Caco-2 (cell line): ENCODE measurements at regions not wholly inside any gene's neighbourhood (a gene's known extent, or its start where the extent isn't known, plus 50 kb on each side); places are given as distances from the start of the nearest gene placed in this dataset.

ENCODE experiments used
- BruUV-seq: library from RNA; stranded (reverse); fragments of 400-500 nt; replicated peaks from 2 replicates; lab custom pipeline; 2021; lab: Mats Ljungman, UMichigan
- CTCF ChIA-PET: fragments of 300-600 bp; sonication (Branson Sonifier 250); formaldehyde crosslinking; loops from one replicate; lab custom pipeline; 2022; ENCODE audit warnings: antibody characterized with exemption; lab: Charles Lee
- POLR2A ChIA-PET: fragments of 300-600 bp; sonication (Branson Sonifier 250); formaldehyde crosslinking; loops from one replicate; lab custom pipeline; 2022; ENCODE audit warnings: antibody characterized with exemption; lab: Charles Lee
- DNase-seq, 2 experiments: peaks; one replicate each; pipeline versions ENCODE4 v3.0.0 to v3.0.0-alpha.2; 2020 to 2022
- H3K27me3 ChIP-seq: replicated peaks from 2 replicates; pipeline ENCODE4 v1.6.0; 2011; ENCODE audit warnings: low read length; ENCODE audit not compliant: control insufficient read depth, insufficient read depth
- H3K36me3 ChIP-seq: 2 replicates; pipeline ENCODE4 v1.5.1; 2011; ENCODE audit warnings: low read length; ENCODE audit not compliant: control insufficient read depth, insufficient read depth
- H3K4me1 ChIP-seq: fragments of 250-450 bp; sonication (Bioruptor Pico); 2 replicates; pipeline ENCODE4 v1.5.1; 2020; ENCODE audit warnings: mild to moderate bottlenecking
- H3K4me3 ChIP-seq: 2 replicates; pipeline ENCODE4 v1.5.1; 2011; ENCODE audit warnings: low read depth, mild to moderate bottlenecking, control low read depth, low read length
- H3K9me3 ChIP-seq: fragments of 250-450 bp; sonication (Bioruptor Pico); 2 replicates; pipeline ENCODE4 v1.5.1; 2020; ENCODE audit warnings: mild to moderate bottlenecking, moderate library complexity
- H3K27ac Mint-ChIP-seq: one replicate; pipeline ENCODE4 v1.8.0; 2022; ENCODE audit warnings: mixed read lengths; ENCODE audit not compliant: unreplicated experiment
- H3K27me3 Mint-ChIP-seq: one replicate; pipeline ENCODE4 v1.8.0; 2022; ENCODE audit warnings: mixed read lengths; ENCODE audit not compliant: insufficient read depth, unreplicated experiment
- H3K36me3 Mint-ChIP-seq: one replicate; pipeline ENCODE4 v1.8.0; 2022; ENCODE audit warnings: mild to moderate bottlenecking, mixed read lengths; ENCODE audit not compliant: insufficient read depth, unreplicated experiment
- H3K4me1 Mint-ChIP-seq: one replicate; pipeline ENCODE4 v1.8.0; 2022; ENCODE audit warnings: low read depth, mixed read lengths; ENCODE audit not compliant: unreplicated experiment
- H3K4me3 Mint-ChIP-seq: one replicate; pipeline ENCODE4 v1.8.0; 2022; ENCODE audit warnings: mild to moderate bottlenecking, moderate library complexity, mixed read lengths; ENCODE audit not compliant: unreplicated experiment
- H3K9me3 Mint-ChIP-seq: one replicate; pipeline ENCODE4 v1.8.0; 2022; ENCODE audit warnings: mixed read lengths; ENCODE audit not compliant: unreplicated experiment
- CTCF ChIP-seq, 2 experiments: fragments of 200-600 bp in 1 of 2; IDR thresholded peaks; 1 replicate in 1 of 2; 2 replicates in 1 of 2; pipeline versions ENCODE4 v1.5.1 to v1.8.0; 2011 to 2022; ENCODE audit warnings: antibody characterized with exemption in 1 of 2, control low read depth in 1 of 2, inconsistent platforms in 1 of 2, low read depth in 1 of 2, low read length in 1 of 2, mild to moderate bottlenecking in 1 of 2, moderate library complexity in 1 of 2; ENCODE audit not compliant: insufficient read depth in 1 of 2, severe bottlenecking in 1 of 2, unreplicated experiment in 1 of 2
- intact Hi-C: fragments of 100-400 bp; cut with micrococcal nuclease; formaldehyde crosslinking; loops from one replicate; pipeline ENCODE4 v1.10.0; 2022; ENCODE audit not compliant: unreplicated experiment

- H3K4me3 ChIP-seq, result no peak overlapping the region
- no peaks in the 10 kb centered on the region for H3K36me3 ChIP-seq
- Mint-ChIP-seq H3K27me3 (peaks cover 3% of the 10 kb centered on the region), H3K36me3 (no peaks in the 10 kb centered on the region), H3K9me3 (no peaks in the 10 kb centered on the region), H3K27ac (no peak overlapping the region), H3K4me3 (no peak overlapping the region), H3K4me1 (peaks cover 10% of the 10 kb centered on the region)
- intact Hi-C loops, result no loop called here
- BruUV-seq, result no TSS peak
- CTCF ChIA-PET, result no interaction called here
- no peak for DNase-seq
- no peaks in the 10 kb centered on the region for H3K27me3 ChIP-seq
- no peak for TF ChIP-seq CTCF (IDR thresholded peaks at IDR 0.05; ENCODE audit: insufficient read depth in 1 of 2, low read depth in 1 of 2, low read length in 1 of 2, severe bottlenecking in 1 of 2, unreplicated experiment in 1 of 2)
- H3K4me1 ChIP-seq, result peaks cover 5% of the 10 kb centered on the region; the same call in 1 of the 2 replicates
- H3K9me3 ChIP-seq, result no peaks in the 10 kb centered on the region
- POLR2A ChIA-PET, result no interaction called here
Measured at GRCh38 chr12:115507951-115508722, 769.4 kb downstream of the MED13L start.

DNA sequence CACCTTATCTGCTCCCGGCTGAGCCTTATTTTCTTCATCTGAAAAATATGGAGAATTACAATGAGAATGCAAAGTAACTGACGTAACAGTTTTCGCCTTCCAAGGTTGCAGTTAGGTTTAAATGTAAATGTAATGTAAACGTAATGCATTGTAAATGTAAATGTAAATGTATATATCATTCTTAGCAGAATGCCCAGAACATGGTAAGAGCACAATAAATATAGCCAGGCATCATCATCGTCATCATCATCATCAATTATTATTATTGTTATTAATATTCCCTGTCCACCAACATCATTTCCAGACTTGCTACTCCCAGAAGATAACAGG is 770.0 kb downstream of the MED13L start:
- no peak overlapping the region for H3K27ac Mint-ChIP-seq
- no peak overlapping the region for H3K4me3 ChIP-seq
- H3K4me1 ChIP-seq, result peaks cover 5% of the 10 kb centered on the region; the same call in 1 of the 2 replicates
- no peaks in the 10 kb centered on the region for H3K36me3 Mint-ChIP-seq
- no peak for TF ChIP-seq CTCF (IDR thresholded peaks at IDR 0.05; ENCODE audit: insufficient read depth in 1 of 2, low read depth in 1 of 2, low read length in 1 of 2, severe bottlenecking in 1 of 2, unreplicated experiment in 1 of 2)
- H3K27me3 Mint-ChIP-seq, result peaks cover 3% of the 10 kb centered on the region
- ChIA-PET CTCF (no interaction called here), POLR2A (no interaction called here)
- no peaks in the 10 kb centered on the region for H3K9me3 ChIP-seq
- DNase-seq, result no peak
- BruUV-seq, result no TSS peak
- H3K9me3 Mint-ChIP-seq, result peaks cover 4% of the 10 kb centered on the region
- intact Hi-C loops, result no loop called here
- H3K27me3 ChIP-seq, result no peaks in the 10 kb centered on the region
- no peak overlapping the region for H3K4me3 Mint-ChIP-seq
- no peaks in the 10 kb centered on the region for H3K36me3 ChIP-seq
- H3K4me1 Mint-ChIP-seq, result peaks cover 10% of the 10 kb centered on the region

- TF ChIP-seq CTCF (IDR thresholded peaks at IDR 0.05; ENCODE audit: insufficient read depth in 1 of 2, low read depth in 1 of 2, low read length in 1 of 2, severe bottlenecking in 1 of 2, unreplicated experiment in 1 of 2), result no peak
- Histone ChIP-seq H3K27me3 (no peaks in the 10 kb centered on the region), H3K4me3 (no peak overlapping the region), H3K4me1 (peaks cover 5% of the 10 kb centered on the region; the same call in 1 of the 2 replicates), H3K36me3 (no peaks in the 10 kb centered on the region), H3K9me3 (no peaks in the 10 kb centered on the region)
- Mint-ChIP-seq H3K9me3 (peaks cover 9% of the 10 kb centered on the region), H3K36me3 (no peaks in the 10 kb centered on the region), H3K4me1 (peaks cover 10% of the 10 kb centered on the region), H3K27me3 (peaks cover 1% of the 10 kb centered on the region), H3K4me3 (no peak overlapping the region), H3K27ac (no peak overlapping the region)
- intact Hi-C loops, result no loop called here
- BruUV-seq, result no TSS peak
- peak; percentile 10 to 46 for DNase-seq
- CTCF ChIA-PET, result no interaction called here
- POLR2A ChIA-PET, result no interaction called here
Measured at GRCh38 chr12:115506822-115507559, 770.5 kb downstream of the MED13L start.
